ENCODE measurements at regions not wholly inside any gene's neighbourhood (a gene's known extent, or its start where the extent isn't known, plus 50 kb on each side); places are given as distances from the start of the nearest gene placed in this dataset.
A peak's percentile ranks its signal among the peaks of the same experiment; 100 is the strongest.

GRCh38 chr9:8262625-8263622 lies 463.3 kb upstream of the DMAC1 start:
- no peak for DNase-seq

GRCh38 chr9:8261737-8262136 lies 462.2 kb upstream of the DMAC1 start:
- DNase-seq = no peak

GRCh38 chr9:8259028-8259427 lies 459.4 kb upstream of the DMAC1 start:
- DNase-seq = no peak

- DNase-seq = no peak
Measured at GRCh38 chr9:8256880-8257279, 457.3 kb upstream of the DMAC1 start.

- DNase-seq = no peak
Measured at GRCh38 chr9:8255850-8256249, 456.3 kb upstream of the DMAC1 start.

- peak; percentile 53 for DNase-seq
Measured at GRCh38 chr9:8254541-8254940, 455.0 kb upstream of the DMAC1 start.

GRCh38 chr9:8252445-8252844 lies 452.9 kb upstream of the DMAC1 start:
- DNase-seq = no peak

- no peak for DNase-seq
Measured at GRCh38 chr9:8251566-8251965, 452.0 kb upstream of the DMAC1 start.

GRCh38 chr9:8244505-8245092 lies 445.0 kb upstream of the DMAC1 start:
- DNase-seq = no peak

GRCh38 chr9:8241201-8241600 lies 441.6 kb upstream of the DMAC1 start:
- DNase-seq = no peak

- DNase-seq = no peak
Measured at GRCh38 chr9:8237096-8237495, 437.5 kb upstream of the DMAC1 start.

- no peak for DNase-seq
Measured at GRCh38 chr9:8235489-8235888, 435.9 kb upstream of the DMAC1 start.

- no peak for DNase-seq
Measured at GRCh38 chr9:8234316-8234715, 434.7 kb upstream of the DMAC1 start.

- no peak for DNase-seq
Measured at GRCh38 chr9:8232726-8233125, 433.1 kb upstream of the DMAC1 start.

GRCh38 chr9:8229226-8229625 lies 429.6 kb upstream of the DMAC1 start:
- peak; percentile 4 for DNase-seq

- DNase-seq = peak; percentile 62
Measured at GRCh38 chr9:8224381-8224801, 424.8 kb upstream of the DMAC1 start.

- DNase-seq = no peak
Measured at GRCh38 chr9:8223861-8224260, 424.3 kb upstream of the DMAC1 start.

GRCh38 chr9:8221462-8221861 lies 421.9 kb upstream of the DMAC1 start:
- DNase-seq = no peak

GRCh38 chr9:8208465-8208864 lies 408.9 kb upstream of the DMAC1 start:
- DNase-seq = peak; percentile 2

- DNase-seq = no peak
Measured at GRCh38 chr9:8207596-8207995, 408.0 kb upstream of the DMAC1 start.

GRCh38 chr9:8206720-8207119 lies 407.1 kb upstream of the DMAC1 start:
- no peak for DNase-seq

- no peak for DNase-seq
Measured at GRCh38 chr9:8205576-8205975, 406.0 kb upstream of the DMAC1 start.

- no peak for DNase-seq
Measured at GRCh38 chr9:8189881-8190280, 390.3 kb upstream of the DMAC1 start.

Data from fibroblast of skin of scalp (primary cell).